GM18498 (cell line): ENCODE measurements at regions not wholly inside any gene's neighbourhood (a gene's known extent, or its start where the extent isn't known, plus 50 kb on each side); places are given as distances from the start of the nearest gene placed in this dataset.
A peak's percentile ranks its signal among the peaks of the same experiment; 100 is the strongest.
"Not testable (repeated sequence)": the region's sequence is repeated elsewhere in the genome, so short reads cannot be mapped to it uniquely, and the experiment has no call there.

ENCODE experiments used
- ATAC-seq: cut with Tn5 transposase; IDR thresholded peaks from one replicate; pipeline ENCODE4 v1.9.1; 2021; ENCODE audit warnings: mild to moderate bottlenecking, moderate library complexity; ENCODE audit not compliant: unreplicated experiment

DNA sequence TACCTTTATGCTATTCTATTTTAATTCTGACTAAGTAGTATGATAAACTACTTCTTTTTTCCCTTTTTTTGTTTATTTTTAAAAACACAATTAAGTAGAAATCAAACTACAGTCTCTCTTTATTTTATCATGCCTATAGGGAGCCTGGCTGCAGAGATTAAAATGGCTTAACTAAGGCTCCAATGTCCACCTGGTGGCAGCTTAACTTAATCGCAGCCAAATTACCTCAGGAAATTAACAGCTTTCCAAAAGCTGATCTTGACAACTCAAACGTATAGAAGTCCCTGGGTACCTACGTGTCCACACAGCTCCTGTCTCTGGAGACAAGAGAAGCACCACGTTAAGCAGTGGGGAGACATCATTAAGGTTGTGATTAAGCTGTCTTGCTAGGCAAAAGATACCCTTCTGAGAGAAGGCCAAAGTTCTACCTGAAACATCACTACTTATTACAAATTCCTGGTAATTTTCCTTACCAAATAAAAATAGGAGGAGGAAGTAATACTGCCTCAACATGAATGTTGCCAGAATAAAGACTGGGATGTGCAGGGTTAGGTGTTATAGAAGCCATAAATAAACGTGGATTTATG is 63.2 kb upstream of the SNX19 start:
- ATAC-seq, result no peak

DNA sequence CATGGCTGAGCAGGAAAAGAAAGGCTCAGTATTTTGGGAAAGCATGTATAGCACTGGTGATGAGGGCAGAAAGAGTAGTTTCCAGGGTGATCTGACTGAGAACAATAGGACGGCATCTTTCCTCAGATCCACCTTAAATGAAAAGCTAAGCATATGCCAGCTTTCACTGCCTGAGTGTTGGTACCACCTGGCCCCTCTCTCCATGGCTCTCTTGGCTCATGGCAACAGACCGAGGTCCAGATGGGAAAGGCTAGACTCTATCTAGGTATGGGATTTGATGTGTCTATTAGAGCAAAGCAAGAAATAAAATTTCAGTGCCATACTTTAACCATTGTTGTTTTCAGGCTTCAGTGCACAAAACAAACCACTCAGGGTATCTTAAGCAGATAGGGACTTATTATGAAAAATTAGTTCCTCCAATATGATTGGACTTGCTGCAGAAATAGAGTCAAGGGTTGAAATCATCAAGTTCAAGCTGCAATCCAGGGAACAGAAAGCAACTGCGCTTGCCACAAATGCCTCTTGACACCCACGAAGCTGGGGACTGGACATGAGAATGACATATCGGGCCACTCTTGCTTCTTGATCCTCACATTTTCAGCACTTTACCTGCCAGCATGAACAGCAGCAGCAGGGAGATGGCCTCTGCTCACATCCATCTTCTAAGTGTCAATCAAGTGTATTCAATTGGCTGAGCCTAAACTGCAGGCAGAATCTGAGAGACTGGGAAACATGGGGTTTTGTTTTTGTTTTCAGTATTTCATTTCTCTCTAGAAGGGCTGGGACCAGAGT is 64.0 kb upstream of the SNX19 start:
- ATAC-seq, result no peak

DNA sequence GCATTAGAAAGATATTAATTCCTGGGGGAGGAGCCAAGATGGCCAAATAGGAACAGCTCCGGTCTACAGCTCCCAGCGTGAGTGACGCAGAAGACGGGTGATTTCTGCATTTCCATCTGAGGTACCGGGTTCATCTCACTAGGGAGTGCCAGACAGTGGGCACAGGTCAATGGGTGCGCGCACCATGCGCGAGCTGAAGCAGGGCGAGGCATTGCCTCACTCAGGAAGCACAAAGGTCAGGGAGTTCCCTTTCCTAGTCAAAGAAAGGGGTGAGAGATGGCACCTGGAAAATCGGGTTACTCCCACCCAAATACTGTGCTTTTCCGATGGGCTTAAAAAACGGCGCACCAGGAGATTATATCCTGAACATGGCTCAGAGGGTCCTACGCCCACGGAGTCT is 68.0 kb upstream of the SNX19 start:
- ATAC-seq, result not testable (repeated sequence)

DNA sequence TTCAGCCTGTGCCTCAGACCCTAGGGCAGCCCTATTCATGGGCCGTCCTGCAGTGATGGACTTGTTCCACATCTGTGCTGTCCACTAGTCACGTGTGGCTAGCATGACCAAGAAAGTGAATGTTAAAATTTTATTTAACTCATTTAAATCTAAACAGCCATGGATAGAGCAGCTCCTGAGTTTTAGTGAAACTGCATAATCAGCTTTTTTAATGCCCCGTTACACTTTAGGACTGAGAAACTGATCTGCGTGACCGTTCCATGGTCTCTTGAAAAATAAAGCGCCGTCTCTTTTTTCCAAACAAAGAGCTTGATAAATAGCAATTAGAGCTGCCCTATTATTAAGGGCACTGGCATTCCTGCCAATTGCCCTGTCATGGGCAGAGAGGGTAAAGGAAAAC is 76.5 kb upstream of the SNX19 start:
- ATAC-seq, result no peak

DNA sequence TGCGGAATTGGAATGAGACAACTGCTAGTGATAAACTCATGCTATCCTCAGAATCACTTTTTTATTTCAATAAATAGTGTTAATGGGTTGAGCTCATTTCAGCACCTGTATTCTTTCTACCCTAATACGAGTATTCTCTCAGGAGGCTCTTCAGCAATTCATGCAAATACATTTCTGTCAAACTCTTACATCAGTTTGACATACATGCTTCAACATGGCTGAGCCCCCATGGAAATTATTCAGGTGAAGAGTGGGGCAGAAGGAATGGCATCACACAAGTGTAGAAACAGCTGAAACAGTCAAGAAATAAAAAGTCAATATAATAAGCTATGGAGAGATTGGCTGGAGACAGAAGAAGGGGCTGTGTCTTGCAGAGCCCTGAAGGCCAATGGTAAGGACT is 77.8 kb upstream of the SNX19 start:
- ATAC-seq, result no peak

DNA sequence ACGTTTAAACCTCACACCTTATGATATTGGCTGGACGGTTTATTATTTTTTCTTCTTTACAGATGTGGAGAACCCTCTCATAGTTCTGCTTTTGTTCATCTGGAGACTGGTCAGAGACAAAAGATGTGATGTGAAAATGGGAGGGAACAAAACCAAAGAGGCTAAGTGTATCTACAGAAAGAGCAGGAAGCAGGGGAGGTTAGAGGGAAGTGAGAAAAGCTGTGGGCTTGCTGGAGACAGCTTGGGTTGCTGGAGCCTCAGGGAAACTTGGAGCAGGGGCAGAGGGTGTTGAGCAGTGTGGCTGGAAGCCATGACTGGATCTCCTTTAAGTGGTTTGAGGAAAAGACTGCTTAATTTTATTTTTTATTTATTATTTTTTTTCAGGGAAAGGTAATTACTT is 79.0 kb upstream of the SNX19 start:
- ATAC-seq, result no peak

DNA sequence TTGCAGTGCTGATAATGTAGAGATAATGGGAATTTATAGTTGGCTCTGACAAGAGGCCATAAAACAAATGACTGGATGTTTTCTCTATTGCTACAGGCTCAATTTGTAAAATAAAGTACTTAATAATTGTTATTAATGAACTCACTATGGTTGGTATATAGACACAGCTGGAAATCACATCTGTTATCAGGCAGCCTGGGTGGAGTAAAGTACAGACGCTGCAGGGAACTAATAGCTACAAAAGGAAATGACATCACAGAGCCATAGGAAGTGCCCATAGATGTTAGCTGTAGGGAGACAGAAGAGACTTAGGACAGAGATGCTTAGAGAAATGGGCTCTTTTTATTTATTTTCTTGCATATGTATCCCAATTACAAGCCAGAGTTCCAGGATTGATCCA is 81.0 kb upstream of the SNX19 start:
- ATAC-seq, result no peak

DNA sequence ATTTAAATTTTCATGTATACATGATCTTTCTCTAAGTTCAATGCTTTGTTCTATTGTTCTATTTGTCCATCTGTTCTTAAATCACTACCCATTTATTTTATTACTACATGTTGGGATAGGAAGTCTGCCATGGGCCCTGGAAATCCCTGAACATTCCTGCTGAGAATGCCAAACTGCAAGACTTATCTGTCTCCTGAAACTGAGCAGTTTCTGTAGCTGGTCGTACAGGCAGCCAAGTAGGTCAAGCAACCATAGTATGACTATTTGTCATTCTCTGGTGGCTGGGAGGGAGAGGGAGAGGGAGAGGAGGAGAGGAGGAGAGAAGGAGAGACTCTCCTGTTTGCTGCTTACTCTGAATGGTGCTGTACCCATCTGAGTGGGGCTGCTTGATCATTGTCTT is 82.8 kb upstream of the SNX19 start:
- no peak for ATAC-seq

DNA sequence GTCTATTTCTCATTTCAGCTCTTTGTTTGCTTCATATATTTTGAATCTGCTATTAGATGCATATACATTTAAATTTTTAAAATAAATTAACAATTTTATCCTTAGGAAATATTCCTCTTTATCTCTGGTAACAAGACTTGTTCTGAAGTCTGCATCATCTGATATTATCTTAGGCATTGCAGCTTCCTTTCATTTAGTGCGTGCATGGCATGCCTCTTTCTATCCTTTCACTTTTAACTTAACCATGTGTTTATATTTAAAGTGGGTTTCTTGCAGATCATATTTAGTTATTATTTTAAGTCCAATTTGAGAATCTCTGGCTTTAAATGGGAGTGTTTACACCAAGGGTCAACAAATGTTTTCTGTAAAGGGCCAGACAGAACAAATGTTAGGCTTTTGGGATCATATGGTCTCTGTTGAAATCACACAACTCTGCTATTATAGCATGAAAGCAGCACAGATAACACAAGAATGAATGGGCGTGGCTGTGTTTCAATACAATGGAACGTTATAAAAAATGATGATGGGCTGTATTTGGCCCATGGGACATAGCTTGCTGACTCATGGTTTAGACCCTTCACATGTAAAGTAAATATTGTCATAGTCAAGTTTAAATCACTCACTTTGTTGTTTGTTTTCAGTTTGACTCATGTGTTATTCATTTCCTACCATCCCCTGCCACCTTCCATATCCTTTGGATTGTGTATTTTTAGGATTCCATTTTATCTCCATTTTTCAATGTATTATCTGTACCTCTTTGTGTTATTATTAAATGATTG is 83.9 kb upstream of the SNX19 start:
- no peak for ATAC-seq

DNA sequence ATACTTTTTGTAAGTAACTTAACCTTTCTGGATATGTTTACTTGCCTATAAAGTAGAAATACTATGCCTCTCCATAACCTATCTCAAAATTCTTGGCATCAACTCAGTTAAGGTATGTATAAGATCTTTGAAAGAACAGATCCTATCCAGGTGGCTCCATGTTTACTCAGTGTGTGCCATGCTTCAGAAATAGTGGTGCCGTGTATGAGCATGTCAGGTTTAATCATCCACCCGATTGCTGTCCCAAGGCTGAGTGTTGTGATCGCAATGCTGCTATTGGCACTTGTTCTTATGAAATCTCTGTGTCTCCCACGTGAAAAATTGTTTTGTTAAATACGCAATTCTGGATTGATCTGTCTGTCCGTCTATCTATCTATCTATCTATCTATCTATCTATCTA is 85.9 kb upstream of the SNX19 start:
- ATAC-seq, result no peak

DNA sequence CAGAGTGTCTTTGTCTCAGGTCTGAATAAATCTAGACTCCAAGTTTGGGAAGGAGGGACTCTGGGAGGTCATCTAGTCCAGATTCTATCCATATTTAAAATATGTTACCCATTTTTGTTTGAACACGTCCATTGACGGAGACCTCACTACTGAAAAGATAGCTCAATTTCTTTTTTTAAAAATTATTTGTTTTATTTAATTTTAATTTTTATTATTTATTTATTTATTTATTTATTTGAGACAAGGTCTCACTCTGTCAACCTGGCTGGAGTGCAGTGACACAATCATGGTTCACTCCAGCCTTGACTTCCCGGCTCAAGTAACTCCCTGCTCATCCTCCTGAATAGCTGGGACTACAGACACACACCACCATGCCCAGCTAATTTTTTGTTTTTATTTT is 89.5 kb upstream of the SNX19 start:
- ATAC-seq, result no peak

DNA sequence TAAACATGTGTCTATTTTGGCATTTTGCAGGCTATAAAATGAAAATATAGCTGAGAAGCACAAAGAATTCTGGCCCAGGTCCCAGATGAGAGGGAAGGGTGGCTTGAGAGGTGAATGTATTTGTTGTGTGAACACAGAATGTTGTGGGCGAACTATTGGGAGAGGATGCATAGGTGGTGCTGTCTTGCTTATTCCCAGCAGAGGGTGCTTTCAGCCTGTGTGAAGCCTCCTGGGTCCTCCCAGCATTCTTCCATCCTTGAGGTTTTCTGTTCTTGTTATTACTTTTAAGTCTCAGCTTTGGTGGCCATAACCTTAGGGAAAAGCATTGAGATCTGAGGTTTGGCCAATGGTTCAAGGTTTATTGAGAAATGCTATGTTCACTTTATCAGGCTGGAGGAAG is 108.7 kb upstream of the SNX19 start:
- no peak for ATAC-seq

DNA sequence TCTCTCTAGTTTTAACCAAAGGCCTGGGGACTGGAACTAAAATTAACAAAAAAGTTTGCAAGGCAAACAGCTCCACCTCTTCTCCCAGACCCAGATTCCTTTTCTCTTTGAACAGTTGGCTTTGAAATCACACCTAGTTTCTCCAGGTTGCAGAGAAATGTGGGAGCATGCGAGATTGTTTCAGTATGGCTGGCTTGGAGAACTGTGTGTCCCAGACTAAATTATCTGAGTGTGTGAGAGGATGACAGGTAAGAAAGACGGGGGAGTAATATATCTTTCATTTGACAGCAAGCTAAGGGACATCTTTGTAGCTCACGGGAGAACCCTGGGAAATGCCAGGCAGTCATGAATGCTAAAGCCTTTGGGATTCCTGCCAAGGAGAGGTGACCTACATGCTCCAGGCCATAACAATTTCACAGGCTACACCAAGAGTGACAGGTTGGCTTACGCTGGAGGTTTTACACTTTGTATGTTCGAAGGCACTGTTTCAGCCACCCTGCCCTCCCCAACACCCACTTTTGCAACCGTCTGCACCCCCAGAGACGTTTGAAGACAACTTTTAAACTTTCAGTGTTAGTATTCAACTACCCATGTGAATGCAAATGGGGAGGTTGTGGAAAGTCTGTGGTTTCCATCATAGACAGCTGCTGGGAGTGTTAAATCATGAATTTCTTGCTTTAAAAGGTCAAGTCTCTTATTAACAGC is 109.3 kb upstream of the SNX19 start:
- ATAC-seq, result peak; percentile 81

DNA sequence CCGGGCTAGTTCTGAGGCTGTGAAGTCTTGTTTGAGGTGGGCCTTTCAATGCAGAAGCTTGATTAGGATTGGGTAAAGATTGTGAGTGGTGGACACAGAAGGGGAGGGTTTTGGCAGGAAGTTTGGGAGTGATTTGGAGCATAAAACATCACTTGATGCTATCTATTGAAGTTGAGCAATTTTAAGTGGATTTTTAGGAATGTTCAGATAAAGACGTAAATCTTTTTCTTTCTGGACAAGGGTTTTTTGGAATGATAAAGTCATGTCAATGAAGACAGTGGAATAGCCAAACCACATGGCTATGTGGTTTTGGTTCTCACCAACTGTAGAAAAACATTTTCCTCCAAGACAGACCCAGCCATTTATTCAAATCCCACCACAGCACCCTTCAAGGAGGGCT is 111.2 kb upstream of the SNX19 start:
- ATAC-seq, result no peak

DNA sequence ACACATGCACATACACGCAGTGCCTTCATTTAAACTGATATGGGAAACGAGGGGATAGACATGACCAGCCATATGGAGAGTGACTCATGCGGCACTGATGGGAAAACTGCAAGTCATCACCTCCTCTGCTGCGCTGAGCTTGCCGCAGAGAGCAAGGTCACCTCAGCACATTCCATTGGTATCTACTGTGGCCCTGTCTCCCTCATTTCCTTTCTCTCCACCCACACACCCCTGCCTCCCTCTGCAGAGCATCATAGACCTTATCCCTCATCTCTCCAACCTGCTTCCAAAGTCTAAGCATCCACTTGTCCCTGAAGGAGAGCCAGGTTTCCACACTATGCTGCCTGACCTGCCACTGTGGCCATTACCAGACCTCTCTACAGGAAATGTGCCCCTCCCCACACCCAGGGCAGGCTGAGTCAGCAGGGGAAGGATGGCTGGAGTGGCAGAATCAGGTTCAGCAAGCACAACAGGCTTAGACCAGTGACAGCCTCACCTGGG is 116.9 kb upstream of the SNX19 start:
- ATAC-seq, result no peak

DNA sequence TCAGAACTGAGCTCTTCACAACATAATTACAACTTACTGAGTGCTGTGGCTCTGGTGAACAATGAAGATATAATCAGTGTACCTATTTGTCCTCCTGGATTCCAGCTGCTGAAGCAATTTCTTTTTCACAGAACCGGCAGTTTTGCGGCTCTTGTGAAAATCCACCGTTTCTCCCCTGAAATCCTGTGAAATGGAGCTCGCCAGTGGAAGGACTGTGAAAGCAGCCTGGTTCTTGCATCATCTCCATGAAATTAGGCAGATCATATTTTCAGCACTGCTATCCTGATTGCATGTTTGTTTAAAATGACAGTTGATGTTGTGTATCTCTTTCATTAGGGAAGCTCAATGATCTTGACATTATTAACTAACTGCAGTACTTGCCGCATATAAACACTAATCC is 120.2 kb upstream of the SNX19 start:
- no peak for ATAC-seq

DNA sequence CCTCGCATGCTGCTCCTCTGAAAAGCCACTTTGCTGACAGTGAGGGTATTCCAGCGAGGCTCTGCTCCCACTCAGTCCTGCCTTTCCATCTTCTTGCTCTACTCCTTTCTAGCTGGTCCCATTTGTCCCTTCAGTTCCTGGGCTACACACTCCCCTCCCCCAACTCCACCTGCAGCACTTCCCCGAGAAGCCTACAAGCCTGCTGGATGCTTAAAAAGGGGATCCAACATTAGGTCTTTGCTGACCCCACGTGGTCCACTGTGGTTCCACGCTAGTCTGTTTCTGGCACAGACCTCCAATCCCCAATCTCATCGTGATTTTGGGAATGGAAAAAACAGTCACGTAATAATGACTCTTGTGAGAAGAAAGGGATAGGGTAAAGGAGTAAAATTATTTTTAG is 121.6 kb upstream of the SNX19 start:
- no peak for ATAC-seq

DNA sequence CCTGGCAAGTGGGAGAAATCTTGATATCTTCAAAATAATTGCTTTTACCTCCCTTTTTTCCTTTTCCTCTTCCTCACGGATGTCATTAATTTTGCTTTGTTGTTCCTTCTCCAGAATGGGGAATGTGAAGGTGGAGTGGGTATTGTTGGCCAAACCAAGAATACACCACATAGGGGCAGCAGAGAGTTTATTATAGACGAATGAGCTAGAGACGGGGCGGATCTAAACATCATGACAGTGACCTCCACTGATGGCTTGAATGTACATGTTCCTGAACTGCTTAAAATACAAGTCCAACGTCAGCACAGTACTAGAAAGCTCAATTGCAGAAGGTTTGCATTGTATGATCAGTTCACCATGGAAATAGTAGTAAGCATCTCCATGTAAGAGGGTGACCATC is 122.3 kb upstream of the SNX19 start:
- ATAC-seq, result peak; percentile 50

DNA sequence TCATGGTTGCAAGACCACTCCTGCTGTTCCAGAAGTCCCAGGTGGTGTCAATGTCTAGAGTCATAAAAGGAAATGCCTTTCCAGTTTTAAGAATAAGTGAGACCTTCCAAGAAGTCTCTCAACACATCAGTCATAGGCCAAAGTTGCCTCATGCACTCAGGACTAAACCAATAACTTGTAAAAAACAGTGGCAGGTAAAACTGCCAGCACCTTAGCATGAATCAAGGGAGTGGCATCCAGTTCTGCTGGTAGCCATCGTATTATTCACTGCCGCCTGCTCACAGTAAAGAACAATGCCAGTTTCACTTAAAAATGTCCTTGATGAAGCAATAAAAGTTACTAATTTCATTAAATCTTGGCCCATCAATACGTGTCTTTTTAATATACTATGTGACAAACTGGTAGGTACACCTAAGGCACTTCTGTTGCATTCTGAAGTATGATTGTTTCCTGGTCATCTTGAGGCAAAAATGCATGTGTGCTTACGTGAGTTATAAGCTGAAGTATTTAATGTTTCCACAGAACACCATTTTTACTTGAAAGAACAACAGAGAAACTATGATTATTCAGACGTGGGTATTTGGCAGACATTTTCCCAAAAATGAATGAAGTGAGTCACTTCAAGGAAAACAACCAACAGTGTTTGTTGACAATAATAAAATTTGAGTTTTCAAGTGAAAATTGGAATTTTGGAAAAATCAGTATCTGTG is 125.2 kb upstream of the SNX19 start:
- no peak for ATAC-seq

DNA sequence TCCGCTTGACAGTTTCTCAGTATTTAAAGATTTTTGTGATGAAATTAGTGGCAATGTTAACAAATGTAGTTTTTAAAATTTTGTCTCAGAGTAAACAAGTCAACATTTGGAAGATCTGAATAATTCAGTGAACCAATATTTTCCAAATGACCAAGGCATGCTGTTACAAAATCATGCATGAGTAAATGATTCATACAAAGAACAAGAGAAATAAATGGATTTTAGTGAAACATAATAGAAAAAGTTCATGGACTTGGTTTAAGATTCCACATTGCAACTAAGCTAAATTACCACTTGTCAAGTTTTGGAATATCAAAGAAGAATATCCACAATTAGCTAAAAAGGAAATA is 125.7 kb upstream of the SNX19 start:
- no peak for ATAC-seq

DNA sequence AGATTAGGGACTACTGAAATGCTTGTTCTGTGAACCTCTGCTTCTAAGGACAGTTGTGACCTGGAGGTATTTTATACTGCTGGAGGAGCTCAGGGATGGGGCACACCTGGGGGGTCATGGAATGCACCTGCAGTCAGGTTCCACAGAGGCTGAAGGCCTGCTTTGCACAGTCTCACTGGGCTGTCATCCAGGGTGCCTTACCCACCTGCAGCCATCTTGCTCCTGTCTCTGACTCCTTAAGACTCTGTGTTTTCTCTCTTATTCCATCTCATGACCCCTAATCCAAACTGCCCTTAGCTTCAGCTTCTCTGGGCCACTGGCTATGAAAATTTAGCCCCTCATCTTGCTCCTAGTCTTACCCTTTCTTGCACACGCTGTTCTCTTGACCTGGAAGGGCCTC is 127.0 kb upstream of the SNX19 start:
- ATAC-seq, result no peak
